AG08395 (cell line): ENCODE measurements at regions not wholly inside any gene's neighbourhood (a gene's known extent, or its start where the extent isn't known, plus 50 kb on each side); places are given as distances from the start of the nearest gene placed in this dataset.

ENCODE experiments used
- DNase-seq: peaks from one replicate; pipeline ENCODE4 v3.0.0; 2012; ENCODE audit warnings: mixed read lengths, low spot score

DNA sequence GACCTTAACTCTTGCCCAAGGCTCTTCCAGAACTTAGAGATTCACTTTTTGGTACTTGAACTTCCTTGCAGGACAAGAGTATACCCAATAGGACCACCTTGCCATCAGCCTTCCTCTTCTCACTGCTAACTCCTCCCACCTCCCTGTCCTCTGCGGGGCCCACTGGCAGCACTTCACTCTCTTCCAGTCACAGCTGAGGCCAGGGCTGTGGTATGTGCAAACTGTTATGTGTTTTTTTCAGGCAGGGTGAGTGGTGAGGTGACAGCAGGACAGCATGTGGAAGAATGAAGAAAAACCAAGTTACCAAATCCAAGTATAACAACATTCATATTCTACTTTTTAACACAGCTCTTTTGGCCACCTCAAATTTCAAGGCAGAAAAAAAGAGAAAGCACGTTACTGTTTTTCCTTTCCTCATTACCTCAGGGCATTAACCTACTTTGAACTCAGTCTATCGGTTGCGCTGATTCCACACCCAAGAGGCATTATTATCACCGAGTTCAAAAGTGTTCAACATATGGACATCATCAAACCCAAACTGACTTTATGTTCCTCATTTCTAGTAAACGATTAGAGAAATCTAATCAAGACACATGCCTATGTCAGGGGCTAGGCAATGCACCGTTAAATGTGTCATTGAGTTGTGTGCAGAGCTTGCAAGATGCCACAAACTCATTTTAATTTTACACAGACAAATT, 605.2 kb upstream of the SYT4 start:
- no peak for DNase-seq

DNA sequence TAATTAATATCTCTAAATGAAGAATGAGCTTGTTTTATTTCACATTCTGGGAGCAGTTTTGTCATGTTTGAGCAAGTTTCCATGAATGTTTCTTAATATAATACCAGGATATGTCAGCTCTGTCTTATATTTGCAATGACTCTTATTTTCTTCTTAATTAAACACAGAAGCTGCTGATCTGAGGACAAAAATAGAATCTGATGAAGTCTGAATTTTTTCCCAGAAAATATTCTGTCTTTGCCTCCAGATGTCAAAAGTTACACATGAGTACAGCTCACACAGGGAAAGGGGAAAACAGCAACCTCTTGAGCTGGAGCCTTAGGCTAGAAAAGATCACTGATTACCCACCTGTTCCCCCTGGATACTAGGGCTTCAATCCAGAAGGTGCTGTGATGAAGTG, 606.6 kb upstream of the SYT4 start:
- DNase-seq, result no peak

- no peak for DNase-seq
Measured at GRCh38 chr18:43886341-43886740, 609.1 kb upstream of the SYT4 start.

DNA sequence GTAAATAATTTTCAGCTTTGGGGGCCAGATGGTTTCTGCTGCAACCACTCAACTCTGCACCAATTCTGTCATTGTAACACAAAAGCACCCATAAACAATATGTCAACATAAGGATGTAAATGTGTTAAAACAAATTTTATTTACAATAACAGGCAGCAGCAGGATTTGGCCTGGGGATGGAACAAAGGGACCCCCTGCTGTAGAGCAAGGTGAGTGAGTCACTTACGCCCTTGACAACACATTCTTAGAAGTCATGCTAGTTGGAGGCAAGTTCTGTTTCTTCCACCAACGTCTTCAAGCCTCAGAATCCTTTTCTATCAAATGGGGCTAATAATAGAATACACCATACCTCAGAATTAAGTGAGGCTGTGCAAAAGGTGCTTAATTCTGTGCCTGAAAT, 610.2 kb upstream of the SYT4 start:
- DNase-seq, result no peak

GRCh38 chr18:43888598-43888997, 611.3 kb upstream of the SYT4 start:
- no peak for DNase-seq

- peak; percentile 68 for DNase-seq
Measured at GRCh38 chr18:43893001-43893637, 615.8 kb upstream of the SYT4 start.

- DNase-seq, result no peak
Measured at GRCh38 chr18:43904209-43904837, 627.0 kb upstream of the SYT4 start.

- DNase-seq, result no peak
Measured at GRCh38 chr18:43914018-43914417, 636.7 kb upstream of the SYT4 start.

DNA sequence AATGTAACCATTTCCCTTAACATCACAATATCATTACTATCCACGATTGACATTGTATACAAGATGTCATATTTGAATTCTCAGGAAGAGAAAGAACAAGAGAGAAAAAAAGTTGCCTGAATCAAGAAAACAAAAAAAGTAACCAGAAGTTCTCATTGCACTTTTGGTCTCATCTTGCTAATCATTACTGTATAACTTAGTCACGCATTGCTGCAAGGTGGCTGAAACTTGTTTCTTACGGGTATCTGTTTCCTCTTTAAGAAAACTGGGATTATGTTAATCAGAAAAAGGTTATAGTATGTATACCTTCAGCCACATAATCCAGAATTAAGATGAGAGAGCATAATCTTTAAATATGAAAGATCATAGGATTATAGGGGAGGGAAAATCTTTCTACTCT, 639.7 kb upstream of the SYT4 start:
- DNase-seq, result no peak

DNA sequence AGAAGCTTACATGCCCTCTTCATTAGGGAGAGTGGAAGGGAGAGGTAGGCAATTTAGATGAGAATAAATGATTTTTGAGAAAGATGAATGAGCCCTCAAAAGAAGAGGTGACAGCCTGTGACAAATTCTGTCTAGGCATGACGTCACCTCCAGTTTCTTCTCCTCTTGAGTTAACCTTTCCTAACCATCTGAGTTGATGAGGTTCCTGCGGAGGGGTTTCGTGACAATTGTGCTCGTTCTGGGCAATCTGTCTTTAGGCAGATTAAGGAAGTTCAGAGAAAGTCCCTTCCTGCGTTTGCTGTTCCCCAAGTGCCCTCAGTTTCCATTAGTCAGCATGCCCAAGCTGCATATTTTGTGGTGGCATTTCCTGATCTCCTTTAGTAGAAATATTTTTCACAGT, 640.2 kb upstream of the SYT4 start:
- DNase-seq, result no peak

DNA sequence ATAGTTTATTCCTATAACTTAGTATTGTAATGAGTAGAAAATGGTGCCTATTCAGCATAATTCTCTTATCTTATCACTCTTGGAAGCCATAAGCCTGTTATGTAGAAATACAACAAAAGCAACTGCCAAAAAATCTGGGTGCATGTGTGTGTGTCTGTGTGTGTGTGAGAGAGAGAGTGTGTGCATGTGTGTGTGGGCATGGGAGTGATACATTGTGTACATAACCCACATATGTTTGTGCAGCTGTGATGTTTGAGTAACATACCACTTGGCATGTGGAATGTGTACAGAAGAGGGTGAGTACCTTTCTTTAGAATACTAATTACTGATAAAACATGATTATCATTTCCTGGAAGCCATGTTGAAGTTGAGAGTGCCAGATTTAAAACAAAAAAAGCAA, 642.3 kb upstream of the SYT4 start:
- no peak for DNase-seq

- DNase-seq, result no peak
Measured at GRCh38 chr18:43931439-43931838, 654.1 kb upstream of the SYT4 start.

DNA sequence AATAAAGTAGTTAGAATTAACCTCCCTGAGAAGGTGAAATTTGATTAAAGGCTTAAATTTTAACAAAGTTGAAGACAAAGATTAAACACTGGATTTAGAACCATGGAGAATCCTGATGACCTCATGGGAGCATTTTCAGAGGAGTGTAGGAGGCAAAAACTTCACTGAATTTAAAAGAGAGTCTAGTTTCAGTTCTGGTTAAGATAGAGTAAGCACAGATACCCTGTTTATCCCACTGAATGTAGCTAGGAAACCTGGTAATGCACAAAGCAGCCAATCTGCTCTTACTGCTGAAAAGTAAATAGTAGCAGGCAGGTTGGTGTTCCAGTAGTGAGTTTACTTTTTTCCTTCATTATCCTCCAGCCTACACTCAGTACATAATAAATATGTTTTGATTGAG, 654.9 kb upstream of the SYT4 start:
- DNase-seq, result no peak

DNA sequence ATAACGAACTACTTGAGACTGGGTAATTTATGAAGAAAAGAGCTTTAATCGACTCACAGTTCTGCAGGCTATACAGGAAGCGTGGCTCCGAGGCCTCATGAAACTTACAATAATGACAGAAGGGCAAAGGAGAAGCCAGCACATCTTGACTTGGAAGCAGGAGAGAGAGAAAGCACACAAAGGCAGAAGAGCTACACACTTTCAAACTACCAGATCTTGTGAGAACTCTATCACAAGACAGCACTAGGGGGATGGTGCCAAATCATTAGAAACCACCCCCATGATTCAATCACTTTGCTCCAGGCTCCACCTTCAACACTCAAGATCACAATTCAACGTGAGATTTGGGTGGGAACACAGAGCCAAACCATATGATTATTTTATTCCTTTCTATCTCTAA, 655.9 kb upstream of the SYT4 start:
- DNase-seq, result no peak

- no peak for DNase-seq
Measured at GRCh38 chr18:43934322-43934721, 657.0 kb upstream of the SYT4 start.

GRCh38 chr18:43934781-43935471, 657.6 kb upstream of the SYT4 start:
- DNase-seq, result no peak

GRCh38 chr18:43936176-43936575, 658.9 kb upstream of the SYT4 start:
- no peak for DNase-seq

- no peak for DNase-seq
Measured at GRCh38 chr18:43949291-43949690, 672.0 kb upstream of the SYT4 start.

DNA sequence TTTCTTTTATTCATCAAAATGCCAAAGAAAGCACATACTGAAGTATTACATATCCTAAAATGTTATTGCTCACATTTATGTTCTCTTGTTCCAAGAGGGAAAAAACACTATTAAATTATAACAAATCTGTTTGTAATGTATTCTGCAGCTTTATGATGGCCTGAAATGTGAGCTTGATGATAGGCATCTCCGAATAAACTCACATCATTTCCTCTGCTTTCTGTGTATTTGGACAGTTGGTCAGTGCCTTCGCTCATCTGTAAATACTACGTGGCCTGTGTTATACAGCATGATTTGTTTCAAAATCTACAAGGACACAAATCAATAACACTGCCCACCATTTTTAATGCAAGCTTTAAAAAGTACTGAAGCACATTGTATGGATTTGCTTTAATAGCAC, 672.8 kb upstream of the SYT4 start:
- DNase-seq, result no peak

- no peak for DNase-seq
Measured at GRCh38 chr18:43952398-43952797, 675.1 kb upstream of the SYT4 start.

GRCh38 chr18:43961722-43962121, 684.4 kb upstream of the SYT4 start:
- DNase-seq, result no peak

DNA sequence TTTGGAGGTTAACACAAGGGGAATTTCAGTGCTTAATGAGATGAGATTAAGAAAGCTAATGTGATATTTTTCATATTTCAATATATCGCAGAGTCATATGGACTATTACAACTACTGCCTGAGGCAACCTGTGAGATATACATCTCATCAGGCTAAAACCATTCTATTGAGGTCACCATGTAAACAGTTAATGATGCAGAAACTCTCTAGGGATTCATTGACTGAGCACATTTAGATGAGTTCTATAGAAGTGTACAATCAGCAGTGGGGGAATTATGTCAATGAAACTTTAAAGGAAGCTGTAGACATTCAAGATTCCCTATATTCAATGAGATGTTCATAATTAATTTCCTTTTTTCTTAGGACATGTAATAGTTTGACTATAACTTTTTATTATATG, 687.4 kb upstream of the SYT4 start:
- no peak for DNase-seq

DNA sequence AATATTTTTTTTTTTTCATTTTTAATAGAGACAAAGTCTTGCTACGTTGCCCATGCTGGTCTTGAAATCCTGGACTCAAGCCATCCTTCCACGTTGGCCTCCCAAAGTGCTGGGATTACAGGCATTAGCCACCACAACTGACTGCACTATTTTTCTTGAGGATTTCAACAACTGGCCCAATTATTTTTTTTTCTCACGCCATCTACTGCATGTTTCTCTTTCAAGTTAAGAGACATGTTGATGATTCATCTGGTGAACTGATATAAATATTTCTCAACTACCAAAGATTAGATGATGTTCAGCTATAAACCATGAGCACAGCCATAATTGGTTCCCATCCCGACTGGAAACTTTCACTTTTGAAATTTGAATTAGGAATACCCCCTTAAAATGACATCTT, 688.4 kb upstream of the SYT4 start:
- DNase-seq, result no peak
